CD14-positive monocyte (primary cell): ENCODE measurements at regions not wholly inside any gene's neighbourhood (a gene's known extent, or its start where the extent isn't known, plus 50 kb on each side); places are given as distances from the start of the nearest gene placed in this dataset.

Experiments
- DNase-seq, 3 donors: peaks; one replicate each; pipeline ENCODE4 v3.0.0-alpha.2; 2011 to 2022
- H2AFZ ChIP-seq: 2 replicates; pipeline ENCODE4 v1.6.0; 2012; ENCODE audit warnings: mild to moderate bottlenecking, low read depth, low read length, inconsistent platforms; ENCODE audit not compliant: insufficient read depth, poor library complexity, severe bottlenecking
- H3K27ac ChIP-seq, 2 donors: 1 replicate in 1 of 2; 2 replicates in 1 of 2; pipeline ENCODE4 v1.5.1; 2012 to 2013; ENCODE audit warnings: low read length in 2 of 2, control low read depth in 1 of 2, inconsistent platforms in 1 of 2, low read depth in 1 of 2, mild to moderate bottlenecking in 1 of 2
- H3K27me3 ChIP-seq, 2 donors: one replicate each; pipeline versions ENCODE4 v1.6.0 to v1.6.1; 2011 to 2013; ENCODE audit warnings: low read length in 2 of 2; ENCODE audit not compliant: control insufficient read depth in 2 of 2, insufficient read depth in 2 of 2
- H3K36me3 ChIP-seq, 2 donors: replicated peaks in 1 of 2; 1 replicate in 1 of 2; 2 replicates in 1 of 2; pipeline versions ENCODE4 v1.5.1 to v1.6.1; 2012 to 2013; ENCODE audit warnings: low read length in 2 of 2, control low read depth in 1 of 2, inconsistent platforms in 1 of 2, mild to moderate bottlenecking in 1 of 2; ENCODE audit not compliant: insufficient read depth in 2 of 2, control insufficient read depth in 1 of 2
- H3K4me1 ChIP-seq, 2 donors: 1 replicate in 1 of 2; 2 replicates in 1 of 2; pipeline versions ENCODE4 v1.5.1 to v1.6.1; 2012 to 2013; ENCODE audit warnings: low read length in 2 of 2, control low read depth in 1 of 2, inconsistent platforms in 1 of 2, mild to moderate bottlenecking in 1 of 2, moderate library complexity in 1 of 2; ENCODE audit not compliant: insufficient read depth in 2 of 2, control insufficient read depth in 1 of 2
- H3K4me2 ChIP-seq: replicated peaks from 2 replicates; pipeline ENCODE3; 2012; ENCODE audit warnings: low read length, moderate library complexity, mild to moderate bottlenecking; ENCODE audit not compliant: poor library complexity, severe bottlenecking; ENCODE audit errors: extremely low read depth
- H3K4me3 ChIP-seq, 3 experiments: fragments of 200-600 bp in 1 of 3; sonication (generic) in 1 of 3; replicated peaks in 1 of 3; 1 replicate in 2 of 3; 2 replicates in 1 of 3; pipeline ENCODE4 v1.5.1; 2011 to 2013; ENCODE audit warnings: low read length in 3 of 3, mild to moderate bottlenecking in 3 of 3, control low read depth in 2 of 3, low read depth in 2 of 3, inconsistent platforms in 1 of 3, moderate library complexity in 1 of 3
- H3K79me2 ChIP-seq: 2 replicates; pipeline ENCODE4 v1.6.0; 2012; ENCODE audit warnings: mild to moderate bottlenecking, control low read depth, inconsistent platforms, low read length, moderate library complexity; ENCODE audit not compliant: insufficient read depth
- H3K9ac ChIP-seq: 2 replicates; pipeline ENCODE4 v1.6.0; 2017; ENCODE audit warnings: low read length, mild to moderate bottlenecking; ENCODE audit not compliant: insufficient read depth, poor library complexity, severe bottlenecking
- H3K9me3 ChIP-seq, 2 donors: replicated peaks in 1 of 2; 1 replicate in 1 of 2; 2 replicates in 1 of 2; pipeline versions ENCODE4 v1.5.1 to v1.6.1; 2012 to 2013; ENCODE audit warnings: low read length in 2 of 2, control low read depth in 1 of 2; ENCODE audit not compliant: control insufficient read depth in 1 of 2, insufficient read depth in 1 of 2
- H4K20me1 ChIP-seq: 2 replicates; pipeline ENCODE4 v1.6.0; 2012; ENCODE audit warnings: mild to moderate bottlenecking, low read length, control low read depth, moderate library complexity; ENCODE audit not compliant: insufficient read depth
- H3K27ac Mint-ChIP-seq, 7 donors: one replicate each; pipeline ENCODE4 v1.8.0; 2020; ENCODE audit warnings: mild to moderate bottlenecking in 7 of 7, mixed read lengths in 7 of 7, moderate library complexity in 6 of 7, inconsistent platforms in 2 of 7
- H3K27me3 Mint-ChIP-seq, 3 donors: one replicate each; pipeline ENCODE4 v1.8.0; 2021 to 2022; ENCODE audit warnings: low read depth in 3 of 3, mild to moderate bottlenecking in 3 of 3, mixed read lengths in 3 of 3, moderate library complexity in 3 of 3, inconsistent platforms in 1 of 3
- H3K36me3 Mint-ChIP-seq, 2 donors: one replicate each; pipeline ENCODE4 v1.8.0; 2020; ENCODE audit warnings: mixed read lengths in 2 of 2, inconsistent platforms in 1 of 2, mild to moderate bottlenecking in 1 of 2
- H3K4me1 Mint-ChIP-seq: one replicate; pipeline ENCODE4 v1.8.0; 2020; ENCODE audit warnings: mild to moderate bottlenecking, mixed read lengths
- H3K4me3 Mint-ChIP-seq, 2 donors: one replicate each; pipeline ENCODE4 v1.8.0; 2020; ENCODE audit warnings: mild to moderate bottlenecking in 2 of 2, mixed read lengths in 2 of 2, moderate library complexity in 1 of 2
- H3K9me3 Mint-ChIP-seq, 7 donors: one replicate each; pipeline ENCODE4 v1.8.0; 2020 to 2022; ENCODE audit warnings: mixed read lengths in 7 of 7, mild to moderate bottlenecking in 6 of 7, moderate library complexity in 6 of 7, inconsistent platforms in 2 of 7
- WGBS: methylation state at CpG from one replicate; pipeline ENCODE4 v1.1.5; 2013; ENCODE audit warnings: missing lambda C conversion rate; ENCODE audit not compliant: insufficient coverage; 5-methylcytosine and 5-hydroxymethylcytosine counted together
- intact Hi-C, 2 donors: fragments of 100-400 bp; cut with micrococcal nuclease; formaldehyde crosslinking; loops; one replicate each; pipeline versions ENCODE4 v1.15.0 to v1.15.1; 2023
- TF ChIP-seq, protein P1 (sequence below): fragments of 200-600 bp; IDR thresholded peaks from one replicate; pipeline ENCODE4 v1.8.0; 2022; ENCODE audit warnings: antibody characterized with exemption, mild to moderate bottlenecking

DNA sequence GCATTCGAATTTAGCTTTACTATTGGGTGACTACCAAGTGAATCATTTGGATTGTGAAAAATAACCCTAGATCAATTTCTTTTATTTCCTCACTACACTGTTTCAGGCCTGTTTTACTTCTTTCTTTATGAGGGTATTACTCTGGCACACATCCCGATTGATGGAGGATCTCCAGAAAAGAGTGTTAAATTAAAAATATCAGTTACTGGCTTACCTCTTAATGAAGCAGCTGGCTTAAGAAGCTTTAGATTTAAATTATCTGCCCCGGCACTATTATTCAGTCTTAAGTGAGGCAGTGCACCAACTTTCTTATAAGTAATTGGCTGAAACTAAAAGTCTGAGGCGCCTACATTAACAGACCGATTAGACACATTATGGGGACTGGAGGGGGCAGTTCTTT is 1097.4 kb downstream of the TTLL7 start:
- Histone ChIP-seq H2AFZ (no peak overlapping the region), H4K20me1 (no peaks in the 10 kb centered on the region), H3K79me2 (no peaks in the 10 kb centered on the region), H3K27me3 (no peaks in the 10 kb centered on the region), H3K9me3 (peaks cover 0 to 3% of the 10 kb centered on the region in 2 donors), H3K36me3 (no peaks in the 10 kb centered on the region), H3K4me2 (no peak overlapping the region), H3K4me3 (no peak overlapping the region), H3K27ac (no peak overlapping the region), H3K9ac (no peak overlapping the region), H3K4me1 (no peaks in the 10 kb centered on the region)
- no peaks in the 10 kb centered on the region for H3K36me3 Mint-ChIP-seq
- H3K4me1 Mint-ChIP-seq, result no peaks in the 10 kb centered on the region
- no peak for DNase-seq
- H3K4me3 Mint-ChIP-seq, result no peak overlapping the region
- TF ChIP-seq, protein P1, sequence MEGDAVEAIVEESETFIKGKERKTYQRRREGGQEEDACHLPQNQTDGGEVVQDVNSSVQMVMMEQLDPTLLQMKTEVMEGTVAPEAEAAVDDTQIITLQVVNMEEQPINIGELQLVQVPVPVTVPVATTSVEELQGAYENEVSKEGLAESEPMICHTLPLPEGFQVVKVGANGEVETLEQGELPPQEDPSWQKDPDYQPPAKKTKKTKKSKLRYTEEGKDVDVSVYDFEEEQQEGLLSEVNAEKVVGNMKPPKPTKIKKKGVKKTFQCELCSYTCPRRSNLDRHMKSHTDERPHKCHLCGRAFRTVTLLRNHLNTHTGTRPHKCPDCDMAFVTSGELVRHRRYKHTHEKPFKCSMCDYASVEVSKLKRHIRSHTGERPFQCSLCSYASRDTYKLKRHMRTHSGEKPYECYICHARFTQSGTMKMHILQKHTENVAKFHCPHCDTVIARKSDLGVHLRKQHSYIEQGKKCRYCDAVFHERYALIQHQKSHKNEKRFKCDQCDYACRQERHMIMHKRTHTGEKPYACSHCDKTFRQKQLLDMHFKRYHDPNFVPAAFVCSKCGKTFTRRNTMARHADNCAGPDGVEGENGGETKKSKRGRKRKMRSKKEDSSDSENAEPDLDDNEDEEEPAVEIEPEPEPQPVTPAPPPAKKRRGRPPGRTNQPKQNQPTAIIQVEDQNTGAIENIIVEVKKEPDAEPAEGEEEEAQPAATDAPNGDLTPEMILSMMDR, result no peak
- no CpG with 5 or more reads among the region's 5 CpGs for WGBS
- intact Hi-C loops, result no loop called here
- H3K27ac Mint-ChIP-seq, result no peak overlapping the region
- peaks cover 0 to 3% (median 2%) of the 10 kb centered on the region in 7 donors for H3K9me3 Mint-ChIP-seq
- no peaks in the 10 kb centered on the region for H3K27me3 Mint-ChIP-seq

DNA sequence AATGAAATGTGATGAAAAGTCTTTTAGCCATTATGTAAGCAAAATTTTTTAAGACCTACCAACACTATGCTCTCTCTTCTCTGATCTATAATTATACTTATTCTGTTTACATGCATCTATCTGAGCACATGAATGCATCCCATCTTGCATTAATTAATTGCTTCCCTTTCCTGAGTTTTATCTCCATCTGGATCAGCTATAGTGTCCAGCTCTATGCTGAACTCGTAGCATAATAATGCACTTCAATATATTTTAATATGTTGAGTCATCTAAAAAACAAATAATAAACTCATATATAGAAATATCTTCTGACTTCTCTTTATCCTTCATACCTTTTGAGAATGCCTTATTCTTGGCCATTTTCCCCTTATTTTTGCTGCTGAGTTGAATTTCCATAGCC is 1097.8 kb downstream of the TTLL7 start:
- TF ChIP-seq, protein P1, result no peak
- Histone ChIP-seq H3K27me3 (no peaks in the 10 kb centered on the region), H3K4me2 (no peak overlapping the region), H2AFZ (no peak overlapping the region), H3K36me3 (no peaks in the 10 kb centered on the region), H3K27ac (no peak overlapping the region), H4K20me1 (no peaks in the 10 kb centered on the region), H3K9me3 (peaks cover 0 to 3% of the 10 kb centered on the region in 2 donors), H3K4me3 (no peak overlapping the region), H3K79me2 (no peaks in the 10 kb centered on the region), H3K9ac (no peak overlapping the region), H3K4me1 (no peaks in the 10 kb centered on the region)
- Mint-ChIP-seq H3K27me3 (no peaks in the 10 kb centered on the region), H3K4me3 (no peak overlapping the region), H3K4me1 (no peaks in the 10 kb centered on the region), H3K27ac (no peak overlapping the region), H3K36me3 (no peaks in the 10 kb centered on the region), H3K9me3 (peaks cover 0 to 3% (median 2%) of the 10 kb centered on the region in 7 donors)
- no peak for DNase-seq
- WGBS, result no CpG with 5 or more reads among the region's 1 CpG
- intact Hi-C loops, result no loop called here
